Endodermal cell (in vitro differentiated cells): ENCODE measurements at regions not wholly inside any gene's neighbourhood (a gene's known extent, or its start where the extent isn't known, plus 50 kb on each side); places are given as distances from the start of the nearest gene placed in this dataset.

Source experiments
- DNase-seq: peaks from one replicate; pipeline ENCODE4 v3.0.0-alpha.2; 2017
- H3K27ac ChIP-seq: 2 replicates; pipeline ENCODE4 v1.5.1; 2013; ENCODE audit warnings: mild to moderate bottlenecking, low read depth, low read length, moderate library complexity
- H3K27me3 ChIP-seq: 2 replicates; pipeline ENCODE4 v1.6.1; 2013; ENCODE audit warnings: mild to moderate bottlenecking, low read length, moderate library complexity; ENCODE audit not compliant: insufficient read depth, control insufficient read depth, poor library complexity, severe bottlenecking
- H3K36me3 ChIP-seq: 2 replicates; pipeline ENCODE4 v1.7.0; 2013; ENCODE audit warnings: mild to moderate bottlenecking, low read length, moderate library complexity; ENCODE audit not compliant: control insufficient read depth, insufficient read depth
- H3K4me1 ChIP-seq: one replicate; pipeline ENCODE4 v1.7.0; 2013; ENCODE audit warnings: low read length; ENCODE audit not compliant: control insufficient read depth, insufficient read depth
- H3K4me3 ChIP-seq: 2 replicates; pipeline ENCODE4 v1.5.1; 2013; ENCODE audit warnings: mild to moderate bottlenecking, low read length, moderate library complexity
- H3K9ac ChIP-seq: 2 replicates; pipeline ENCODE4 v1.6.1; 2013; ENCODE audit warnings: mild to moderate bottlenecking, low read length, moderate library complexity; ENCODE audit not compliant: poor library complexity, severe bottlenecking; ENCODE audit errors: extremely low read depth
- H3K9me3 ChIP-seq: 2 replicates; pipeline ENCODE4 v1.6.1; 2013; ENCODE audit warnings: mild to moderate bottlenecking, low read length, moderate library complexity; ENCODE audit not compliant: control insufficient read depth
- H3K27ac Mint-ChIP-seq: 2 replicates; pipeline ENCODE4 v1.8.0; 2020; ENCODE audit warnings: mixed read lengths
- H3K27me3 Mint-ChIP-seq: 2 replicates; pipeline ENCODE4 v1.8.0; 2021; ENCODE audit warnings: mild to moderate bottlenecking, mixed read lengths; ENCODE audit not compliant: insufficient read depth
- H3K36me3 Mint-ChIP-seq: 2 replicates; pipeline ENCODE4 v1.8.0; 2020; ENCODE audit warnings: low read depth, mixed read lengths
- H3K4me1 Mint-ChIP-seq: 2 replicates; pipeline ENCODE4 v1.8.0; 2020; ENCODE audit warnings: mixed read lengths
- H3K4me3 Mint-ChIP-seq: 2 replicates; pipeline ENCODE4 v1.8.0; 2020; ENCODE audit warnings: mild to moderate bottlenecking, moderate library complexity, mixed read lengths
- H3K9me3 Mint-ChIP-seq: 2 replicates; pipeline ENCODE4 v1.8.0; 2020; ENCODE audit warnings: mild to moderate bottlenecking, mixed read lengths
- WGBS, 2 experiments: methylation state at CpG; one replicate each; pipeline versions ENCODE4 v1.1.5 to v1.1.7; 2013; ENCODE audit warnings: missing lambda C conversion rate in 2 of 2, mixed read lengths in 1 of 2; ENCODE audit not compliant: insufficient coverage in 1 of 2, insufficient read length in 1 of 2; 5-methylcytosine and 5-hydroxymethylcytosine counted together
- TF ChIP-seq, protein P1 (sequence below): fragments of 200-600 bp; sonication (generic); conservative IDR thresholded peaks from 2 replicates; pipeline ENCODE4 v1.5.0; 2021; ENCODE audit warnings: antibody characterized with exemption, mild to moderate bottlenecking

DNA sequence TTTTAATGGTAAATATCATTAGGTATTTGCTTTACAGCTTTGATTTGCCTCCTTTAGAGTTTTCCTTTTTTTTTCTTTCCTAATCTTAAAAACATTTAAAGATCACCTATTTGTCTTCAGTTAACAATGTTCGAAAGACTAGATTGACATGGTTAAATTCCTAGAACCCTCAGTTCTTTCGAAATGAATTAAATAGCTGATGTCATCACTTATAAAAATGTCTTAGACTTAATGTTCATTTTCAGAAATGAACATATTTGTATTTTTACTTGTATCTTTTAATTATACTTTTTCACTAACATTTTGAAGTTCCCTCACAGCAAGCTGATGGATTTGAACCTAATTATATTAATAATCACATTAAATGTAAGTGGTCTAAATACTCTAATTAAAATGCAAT lies 205.3 kb upstream of the IRX4 start:
- Histone ChIP-seq H3K27ac (no peak overlapping the region), H3K4me3 (no peak overlapping the region), H3K27me3 (no peaks in the 10 kb centered on the region), H3K4me1 (no peaks in the 10 kb centered on the region), H3K9me3 (no peaks in the 10 kb centered on the region), H3K36me3 (no peaks in the 10 kb centered on the region), H3K9ac (no peak overlapping the region)
- Mint-ChIP-seq H3K9me3 (no peaks in the 10 kb centered on the region), H3K4me3 (no peak overlapping the region), H3K36me3 (no peaks in the 10 kb centered on the region), H3K27me3 (no peaks in the 10 kb centered on the region), H3K4me1 (peaks cover 8% of the 10 kb centered on the region), H3K27ac (no peak overlapping the region)
- DNase-seq = no peak
- TF ChIP-seq, protein P1, sequence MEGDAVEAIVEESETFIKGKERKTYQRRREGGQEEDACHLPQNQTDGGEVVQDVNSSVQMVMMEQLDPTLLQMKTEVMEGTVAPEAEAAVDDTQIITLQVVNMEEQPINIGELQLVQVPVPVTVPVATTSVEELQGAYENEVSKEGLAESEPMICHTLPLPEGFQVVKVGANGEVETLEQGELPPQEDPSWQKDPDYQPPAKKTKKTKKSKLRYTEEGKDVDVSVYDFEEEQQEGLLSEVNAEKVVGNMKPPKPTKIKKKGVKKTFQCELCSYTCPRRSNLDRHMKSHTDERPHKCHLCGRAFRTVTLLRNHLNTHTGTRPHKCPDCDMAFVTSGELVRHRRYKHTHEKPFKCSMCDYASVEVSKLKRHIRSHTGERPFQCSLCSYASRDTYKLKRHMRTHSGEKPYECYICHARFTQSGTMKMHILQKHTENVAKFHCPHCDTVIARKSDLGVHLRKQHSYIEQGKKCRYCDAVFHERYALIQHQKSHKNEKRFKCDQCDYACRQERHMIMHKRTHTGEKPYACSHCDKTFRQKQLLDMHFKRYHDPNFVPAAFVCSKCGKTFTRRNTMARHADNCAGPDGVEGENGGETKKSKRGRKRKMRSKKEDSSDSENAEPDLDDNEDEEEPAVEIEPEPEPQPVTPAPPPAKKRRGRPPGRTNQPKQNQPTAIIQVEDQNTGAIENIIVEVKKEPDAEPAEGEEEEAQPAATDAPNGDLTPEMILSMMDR = no peak
- WGBS, 2 experiments = 98 to 100% methylated on average over 1 to 2 of the region's 2 CpGs

DNA sequence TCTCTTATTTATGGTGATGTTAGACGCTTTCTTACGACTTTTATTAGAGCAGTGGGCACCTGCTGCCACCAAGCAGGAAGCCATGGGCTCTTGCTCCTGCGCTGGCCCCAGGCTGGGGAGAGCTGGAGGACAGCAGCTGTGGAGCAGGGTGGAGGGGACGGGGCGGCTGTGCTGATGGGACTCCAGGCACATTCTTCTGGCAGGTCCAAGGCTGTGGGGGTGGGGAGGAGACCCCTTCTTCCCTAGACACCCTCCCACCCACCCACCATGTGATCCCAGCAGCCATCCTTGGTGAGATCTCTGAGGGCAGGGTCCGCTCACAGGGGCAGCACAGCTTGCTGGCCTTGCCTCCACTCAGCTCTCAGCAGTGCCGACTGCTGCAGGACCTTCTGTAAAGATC lies 192.6 kb upstream of the IRX4 start:
- H3K36me3 ChIP-seq = no peaks in the 10 kb centered on the region
- no peaks in the 10 kb centered on the region for H3K9me3 Mint-ChIP-seq
- H3K4me3 ChIP-seq = no peak overlapping the region
- WGBS, 2 experiments = 90 to 96% methylated on average over 3 to 6 of the region's 7 CpGs
- no peak overlapping the region for H3K27ac ChIP-seq
- H3K27me3 Mint-ChIP-seq = no peaks in the 10 kb centered on the region
- no peak overlapping the region for H3K4me3 Mint-ChIP-seq
- no peaks in the 10 kb centered on the region for H3K27me3 ChIP-seq
- H3K36me3 Mint-ChIP-seq = no peaks in the 10 kb centered on the region
- no peak overlapping the region for H3K27ac Mint-ChIP-seq
- no peaks in the 10 kb centered on the region for H3K4me1 ChIP-seq
- H3K4me1 Mint-ChIP-seq = peaks cover 12% of the 10 kb centered on the region
- no peak overlapping the region for H3K9ac ChIP-seq
- TF ChIP-seq, protein P1 = no peak
- DNase-seq = no peak
- no peaks in the 10 kb centered on the region for H3K9me3 ChIP-seq

- no peak for DNase-seq
- H3K36me3 ChIP-seq = no peaks in the 10 kb centered on the region
- H3K27ac ChIP-seq = no peak overlapping the region
- peaks cover 2% of the 10 kb centered on the region for H3K27me3 Mint-ChIP-seq
- 96 to 100% methylated on average over 5 of the region's 5 CpGs for WGBS, 2 experiments
- no peak overlapping the region for H3K9ac ChIP-seq
- TF ChIP-seq, protein P1 = no peak
- H3K9me3 ChIP-seq = no peaks in the 10 kb centered on the region
- H3K4me1 Mint-ChIP-seq = peaks cover 17% of the 10 kb centered on the region
- no peaks in the 10 kb centered on the region for H3K9me3 Mint-ChIP-seq
- no peak overlapping the region for H3K4me3 Mint-ChIP-seq
- H3K27ac Mint-ChIP-seq = no peak overlapping the region
- no peak overlapping the region for H3K4me3 ChIP-seq
- H3K27me3 ChIP-seq = no peaks in the 10 kb centered on the region
- H3K4me1 ChIP-seq = no peaks in the 10 kb centered on the region
- no peaks in the 10 kb centered on the region for H3K36me3 Mint-ChIP-seq
These were observed 188.8 kb upstream of the IRX4 start for GRCh38 chr5:2071562-2071961.
